GM21360 (cell line): ENCODE measurements at regions not wholly inside any gene's neighbourhood (a gene's known extent, or its start where the extent isn't known, plus 50 kb on each side); places are given as distances from the start of the nearest gene placed in this dataset.
"Not testable (repeated sequence)": the region's sequence is repeated elsewhere in the genome, so short reads cannot be mapped to it uniquely, and the experiment has no call there.

Experiments used
- ATAC-seq: cut with Tn5 transposase; IDR thresholded peaks from one replicate; pipeline ENCODE4 v1.9.1; 2021; ENCODE audit warnings: mild to moderate bottlenecking, moderate library complexity; ENCODE audit not compliant: unreplicated experiment

- no peak for ATAC-seq
Measured at GRCh38 chr3:159339131-159339530, 537.3 kb downstream of the MFSD1 start.

- ATAC-seq = no peak
Measured at GRCh38 chr3:159340877-159341500, 539.1 kb downstream of the MFSD1 start.

- no peak for ATAC-seq
Measured at GRCh38 chr3:159346271-159346903, 544.5 kb downstream of the MFSD1 start.

GRCh38 chr3:159348431-159348830 lies 546.6 kb downstream of the MFSD1 start:
- no peak for ATAC-seq

GRCh38 chr3:159356606-159357005 lies 554.8 kb downstream of the MFSD1 start:
- peak; percentile 81 for ATAC-seq

- no peak for ATAC-seq
Measured at GRCh38 chr3:159364511-159364910, 562.7 kb downstream of the MFSD1 start.

- no peak for ATAC-seq
Measured at GRCh38 chr3:159366476-159366875, 564.6 kb downstream of the MFSD1 start.

GRCh38 chr3:159371961-159372360 lies 570.1 kb downstream of the MFSD1 start:
- no peak for ATAC-seq

- ATAC-seq = no peak
Measured at GRCh38 chr3:159378396-159379194, 576.7 kb downstream of the MFSD1 start.

- no peak for ATAC-seq
Measured at GRCh38 chr3:159380891-159381290, 579.0 kb downstream of the MFSD1 start.

- ATAC-seq = no peak
Measured at GRCh38 chr3:159390656-159391212, 588.9 kb downstream of the MFSD1 start.

- not testable (repeated sequence) for ATAC-seq
Measured at GRCh38 chr3:159397683-159398082, 591.0 kb upstream of the IL12A start.

GRCh38 chr3:159401069-159401468 lies 587.6 kb upstream of the IL12A start:
- ATAC-seq = no peak

GRCh38 chr3:159409711-159410110 lies 578.9 kb upstream of the IL12A start:
- not testable (repeated sequence) for ATAC-seq

- ATAC-seq = no peak
Measured at GRCh38 chr3:159413319-159413718, 575.3 kb upstream of the IL12A start.

- no peak for ATAC-seq
Measured at GRCh38 chr3:159416856-159417255, 571.8 kb upstream of the IL12A start.

GRCh38 chr3:159417761-159418160 lies 570.9 kb upstream of the IL12A start:
- ATAC-seq = no peak

- no peak for ATAC-seq
Measured at GRCh38 chr3:159418571-159419526, 569.8 kb upstream of the IL12A start.

- no peak for ATAC-seq
Measured at GRCh38 chr3:159429702-159430101, 558.9 kb upstream of the IL12A start.

GRCh38 chr3:159432682-159433340 lies 555.8 kb upstream of the IL12A start:
- ATAC-seq = no peak
